Embryonic facial prominence (tissue), 1 donor: ENCODE measurements at regions not wholly inside any gene's neighbourhood (a gene's known extent, or its start where the extent isn't known, plus 50 kb on each side); places are given as distances from the start of the nearest gene placed in this dataset.

Experiments used
- DNase-seq: peaks from one replicate; pipeline ENCODE4 v3.0.0-alpha.2; 2016; ENCODE audit errors: extremely low spot score

DNA sequence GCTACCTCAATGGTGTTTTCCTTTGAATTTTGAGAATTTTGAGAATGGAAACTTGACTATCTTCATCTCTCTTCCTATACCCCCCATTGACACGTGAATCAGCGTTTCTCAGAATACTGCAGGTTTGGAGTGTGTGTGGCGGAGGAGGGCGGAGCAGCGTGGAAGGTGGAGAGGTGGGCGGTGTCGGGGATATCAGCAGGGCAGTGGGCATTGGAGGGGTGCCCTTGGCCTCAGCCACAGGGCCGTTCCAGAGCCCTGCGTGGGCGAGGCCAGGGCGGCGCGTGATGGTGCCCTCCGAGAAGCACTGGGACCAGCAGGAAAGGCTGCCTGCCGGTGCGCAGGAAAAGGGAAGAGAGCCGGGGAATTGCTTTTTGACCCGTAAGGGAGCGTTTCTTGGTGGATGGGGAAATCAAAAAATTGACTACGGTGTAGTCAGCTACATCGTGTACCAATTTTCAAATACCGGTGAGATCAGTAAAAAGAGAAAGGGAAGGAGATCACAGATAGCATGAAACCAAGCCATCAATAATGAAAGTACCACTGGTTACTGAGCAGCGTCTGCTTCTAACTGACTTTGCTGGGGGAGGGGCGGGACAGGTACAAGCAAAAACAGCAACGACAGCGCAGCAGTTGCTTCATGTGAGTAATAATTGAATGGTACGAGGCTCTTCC, 82.7 kb upstream of the DUSP22 start:
- no peak for DNase-seq

DNA sequence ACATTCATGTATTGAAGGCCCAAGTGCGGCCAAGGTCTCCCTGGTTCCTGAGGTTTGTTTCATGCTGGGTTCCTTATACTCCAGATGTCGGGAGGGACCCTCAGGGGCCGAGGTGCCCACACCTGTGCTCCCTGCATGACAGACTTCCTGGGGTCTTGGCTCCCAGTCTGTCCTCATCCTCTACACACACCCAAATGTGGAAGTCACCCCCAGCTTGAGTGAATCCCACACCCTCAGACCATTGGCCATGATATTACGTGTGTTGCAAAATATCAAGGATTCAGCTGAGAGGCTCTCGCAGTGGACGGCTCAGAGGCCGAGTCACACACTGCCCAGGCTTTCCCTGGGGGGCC, 82.2 kb upstream of the DUSP22 start:
- DNase-seq = no peak

GRCh38 chr6:210778-211374, 81.4 kb upstream of the DUSP22 start:
- no peak for DNase-seq

- DNase-seq = no peak
Measured at GRCh38 chr6:211871-212497, 80.3 kb upstream of the DUSP22 start.

DNA sequence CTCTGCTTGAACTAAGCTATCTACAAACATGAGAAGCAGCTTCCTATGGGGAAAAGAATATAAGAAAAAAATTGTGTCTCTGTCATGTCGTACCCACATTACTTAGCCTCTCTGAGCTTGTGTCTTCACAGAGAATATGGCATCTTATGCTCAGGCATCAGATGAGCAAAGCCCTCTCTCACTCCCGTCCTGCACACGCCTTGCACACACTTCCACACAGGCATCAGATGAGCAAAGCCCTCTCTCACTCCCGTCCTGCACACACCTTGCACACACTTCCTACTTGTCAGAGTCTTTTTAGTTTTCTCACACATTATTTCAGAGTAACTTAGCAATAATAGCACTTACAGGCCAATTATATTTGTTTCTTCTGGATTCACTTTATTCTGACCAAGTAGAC, 79.0 kb upstream of the DUSP22 start:
- DNase-seq = no peak

DNA sequence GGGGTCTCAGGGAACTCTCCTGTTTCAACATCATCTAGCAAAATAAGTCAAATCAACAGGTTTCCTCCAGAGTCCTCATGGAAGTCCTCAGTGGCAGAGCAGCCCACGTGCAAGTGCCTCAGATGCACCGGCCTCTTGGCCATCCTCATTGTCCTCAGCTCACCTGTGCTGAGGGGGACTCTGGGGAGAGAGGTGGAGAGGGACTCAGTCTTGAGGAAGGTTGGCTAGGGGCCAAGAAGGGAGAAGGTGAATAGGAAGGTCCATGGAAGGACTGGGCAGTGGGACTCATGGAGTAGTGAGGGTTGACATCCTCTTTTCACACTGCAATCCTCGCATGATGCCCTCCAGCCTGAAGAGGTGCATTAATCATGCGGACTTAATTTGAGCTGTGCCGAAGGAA, 77.9 kb upstream of the DUSP22 start:
- DNase-seq = no peak

GRCh38 chr6:215335-216034, 76.8 kb upstream of the DUSP22 start:
- DNase-seq = no peak

- DNase-seq = no peak
Measured at GRCh38 chr6:217048-217659, 75.1 kb upstream of the DUSP22 start.

GRCh38 chr6:218153-219018, 73.9 kb upstream of the DUSP22 start:
- DNase-seq = no peak

GRCh38 chr6:219019-219570, 73.2 kb upstream of the DUSP22 start:
- no peak for DNase-seq

- DNase-seq = no peak
Measured at GRCh38 chr6:219641-220198, 72.6 kb upstream of the DUSP22 start.

GRCh38 chr6:220312-220711, 72.0 kb upstream of the DUSP22 start:
- DNase-seq = no peak

GRCh38 chr6:220721-221475, 71.4 kb upstream of the DUSP22 start:
- no peak for DNase-seq

DNA sequence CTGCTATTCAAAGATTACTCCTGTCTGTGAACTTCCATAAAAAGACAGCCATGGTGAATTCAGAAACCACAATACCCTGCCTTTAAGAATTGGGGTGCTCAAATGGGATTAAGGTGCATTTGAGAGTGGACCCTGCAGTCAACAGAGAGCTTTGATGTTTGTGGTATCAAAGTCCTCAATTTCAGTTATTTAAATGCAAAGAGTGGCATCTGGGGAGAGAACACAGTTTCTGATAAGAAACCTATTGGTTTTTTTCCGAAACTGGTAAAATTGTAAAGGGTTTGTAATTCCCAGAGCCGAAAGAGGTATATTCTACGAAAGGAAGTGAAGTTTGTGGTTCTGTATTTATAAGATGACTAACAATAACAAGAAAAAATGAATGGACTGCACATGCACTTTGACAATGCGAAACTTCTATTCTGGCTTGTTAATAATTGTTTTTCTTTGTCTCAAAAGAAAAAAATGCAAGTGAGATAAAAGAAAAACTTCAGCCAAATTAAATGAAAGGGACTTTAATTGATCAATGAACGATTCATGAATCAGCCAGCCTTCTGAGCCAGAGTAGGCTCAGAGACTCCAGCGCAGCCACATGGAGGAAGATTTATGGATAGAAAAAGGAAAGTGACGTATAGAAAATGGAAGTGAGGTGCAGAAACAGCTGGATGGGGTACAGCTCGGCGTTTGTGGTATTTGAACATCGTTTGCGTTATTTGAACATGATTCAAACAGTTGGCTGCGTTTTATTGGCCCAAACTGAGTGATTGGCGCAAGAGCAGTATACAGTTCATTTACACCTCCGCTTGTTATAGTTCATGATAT, 70.5 kb upstream of the DUSP22 start:
- no peak for DNase-seq

- DNase-seq = no peak
Measured at GRCh38 chr6:222468-222867, 69.8 kb upstream of the DUSP22 start.

DNA sequence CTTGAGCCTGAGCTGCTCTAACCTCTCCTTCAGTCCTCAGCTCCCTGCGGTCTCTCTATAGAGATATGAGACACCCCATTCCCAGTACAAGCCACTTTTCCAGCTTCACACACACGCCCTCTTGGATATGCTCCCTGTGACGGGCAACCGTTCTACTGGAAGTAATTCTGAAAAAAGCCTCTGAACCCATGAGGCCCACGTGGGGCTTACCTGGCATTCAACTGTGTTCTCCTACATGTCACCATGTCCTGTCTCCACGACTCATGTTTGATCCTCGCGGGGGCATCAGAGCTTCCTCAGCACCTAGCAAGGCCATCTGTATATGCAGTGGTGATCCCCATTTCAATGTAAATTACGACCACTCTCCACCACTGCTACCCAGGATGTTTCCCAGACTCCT, 69.2 kb upstream of the DUSP22 start:
- DNase-seq = no peak

GRCh38 chr6:223763-224162, 68.5 kb upstream of the DUSP22 start:
- no peak for DNase-seq

GRCh38 chr6:224350-224749, 67.9 kb upstream of the DUSP22 start:
- DNase-seq = no peak

DNA sequence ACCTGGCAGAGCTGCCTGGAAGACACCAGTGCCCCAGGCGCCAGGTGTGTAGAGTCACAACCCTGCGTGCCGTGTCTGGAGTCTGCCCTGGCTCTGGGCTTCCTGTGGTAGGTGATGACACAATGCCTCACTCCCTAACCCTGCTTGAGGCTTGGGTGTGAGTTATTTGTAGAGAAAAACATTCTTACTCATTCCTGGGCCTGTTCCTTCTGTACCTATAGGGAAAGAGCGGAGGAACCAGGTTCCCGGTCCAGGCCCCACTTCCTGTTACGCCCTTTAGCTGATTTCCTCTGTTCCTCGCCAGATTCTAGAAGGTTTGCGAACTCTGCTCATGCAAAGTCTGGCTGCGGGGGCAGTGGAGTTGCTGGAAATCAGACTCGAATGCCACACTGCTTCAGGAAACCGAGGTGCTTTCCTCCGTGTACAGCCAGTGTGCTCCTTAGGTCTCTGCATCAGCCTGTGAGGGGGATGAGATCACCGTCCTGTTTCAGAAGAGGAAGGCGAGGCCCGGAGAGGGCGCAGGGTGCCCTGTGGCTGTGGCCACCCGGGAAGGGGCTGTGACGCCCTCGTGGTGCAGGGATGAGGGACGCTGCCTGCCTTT, 67.1 kb upstream of the DUSP22 start:
- DNase-seq = no peak
